Iris pigment epithelial cell (primary cell): ENCODE measurements at regions not wholly inside any gene's neighbourhood (a gene's known extent, or its start where the extent isn't known, plus 50 kb on each side); places are given as distances from the start of the nearest gene placed in this dataset.

Experiments used
- DNase-seq: peaks from one replicate; pipeline ENCODE4 v3.0.0-alpha.2; 2011; ENCODE audit warnings: low read depth

GRCh38 chr13:78012046-78012445, 93.4 kb upstream of the EDNRB start:
- DNase-seq, result no peak

GRCh38 chr13:78004821-78005220, 86.2 kb upstream of the EDNRB start:
- DNase-seq, result no peak

- no peak for DNase-seq
These were observed 81.1 kb upstream of the EDNRB start for GRCh38 chr13:77999746-78000145.

GRCh38 chr13:77994166-77994565, 75.5 kb upstream of the EDNRB start:
- no peak for DNase-seq

- DNase-seq, result no peak
These were observed 72.4 kb upstream of the EDNRB start for GRCh38 chr13:77991003-77991402.

- DNase-seq, result no peak
These were observed 70.7 kb upstream of the EDNRB start for GRCh38 chr13:77989281-77989680.

- DNase-seq, result no peak
These were observed 69.7 kb upstream of the EDNRB start for GRCh38 chr13:77988355-77988754.

- no peak for DNase-seq
These were observed 68.1 kb upstream of the EDNRB start for GRCh38 chr13:77986713-77987112.

- DNase-seq, result no peak
These were observed 67.4 kb upstream of the EDNRB start for GRCh38 chr13:77985866-77986636.

- peak; percentile 18 for DNase-seq
These were observed 62.8 kb upstream of the EDNRB start for GRCh38 chr13:77981281-77981881.

- DNase-seq, result peak; percentile 65
These were observed 62.0 kb upstream of the EDNRB start for GRCh38 chr13:77980592-77980991.

GRCh38 chr13:77979721-77980385, 61.2 kb upstream of the EDNRB start:
- DNase-seq, result no peak

- no peak for DNase-seq
These were observed 56.9 kb upstream of the EDNRB start for GRCh38 chr13:77975358-77976042.

GRCh38 chr13:77969299-77969698, 50.7 kb upstream of the EDNRB start:
- no peak for DNase-seq
